Stimulated activated CD8-positive, alpha-beta memory T cell treated with anti-CD3 and anti-CD28 coated beads, Interleukin-15, amount 100 ng/mL, for 1 hour (primary cell): ENCODE measurements at regions not wholly inside any gene's neighbourhood (a gene's known extent, or its start where the extent isn't known, plus 50 kb on each side); places are given as distances from the start of the nearest gene placed in this dataset.

Experiments used
- DNase-seq: peaks from one replicate; pipeline ENCODE4 v3.0.0-alpha.2; 2020; ENCODE audit warnings: low read depth

GRCh38 chr15:97703400-97703799 lies 257.1 kb upstream of the ARRDC4 start:
- DNase-seq, result no peak

DNA sequence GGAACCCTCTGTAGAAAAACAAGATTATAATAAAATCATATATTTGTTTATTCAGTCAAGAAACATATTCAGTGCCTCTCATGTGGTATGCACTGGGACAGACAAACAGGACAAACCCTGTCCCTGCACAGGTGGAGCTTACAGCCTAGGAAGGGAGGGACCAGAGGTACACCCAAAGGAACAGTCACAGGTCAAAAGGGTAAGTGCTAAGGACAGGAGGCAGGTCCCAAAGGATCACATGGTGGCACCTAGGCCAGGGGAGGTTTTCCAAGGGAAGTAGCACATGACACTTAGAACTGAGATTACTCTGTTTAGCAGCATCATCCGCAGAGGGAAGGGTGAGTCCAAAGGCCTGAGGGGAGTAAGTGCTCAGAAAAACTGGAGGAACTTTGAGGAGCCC lies 254.4 kb upstream of the ARRDC4 start:
- no peak for DNase-seq

DNA sequence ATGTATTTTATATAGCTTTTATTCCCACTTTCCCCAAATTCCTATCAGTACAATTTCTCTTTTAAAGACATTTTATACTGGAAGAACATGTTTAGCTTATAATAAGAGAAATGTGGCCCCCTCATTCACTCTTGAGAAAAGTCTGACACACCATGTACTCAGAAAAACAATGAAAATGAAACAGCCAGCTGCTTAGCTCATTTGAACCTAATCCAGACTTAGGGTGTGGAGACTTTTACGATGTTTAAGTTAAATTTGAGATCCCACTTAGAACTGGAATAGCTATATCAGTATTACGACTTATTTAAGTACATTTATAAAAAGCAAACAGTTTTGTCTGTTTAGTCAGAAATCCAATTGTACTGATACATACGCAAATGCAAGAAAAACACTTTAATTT lies 252.3 kb upstream of the ARRDC4 start:
- no peak for DNase-seq

GRCh38 chr15:97712530-97712929 lies 248.0 kb upstream of the ARRDC4 start:
- no peak for DNase-seq

- no peak for DNase-seq
Observed at GRCh38 chr15:97717806-97718205, 242.7 kb upstream of the ARRDC4 start.

DNA sequence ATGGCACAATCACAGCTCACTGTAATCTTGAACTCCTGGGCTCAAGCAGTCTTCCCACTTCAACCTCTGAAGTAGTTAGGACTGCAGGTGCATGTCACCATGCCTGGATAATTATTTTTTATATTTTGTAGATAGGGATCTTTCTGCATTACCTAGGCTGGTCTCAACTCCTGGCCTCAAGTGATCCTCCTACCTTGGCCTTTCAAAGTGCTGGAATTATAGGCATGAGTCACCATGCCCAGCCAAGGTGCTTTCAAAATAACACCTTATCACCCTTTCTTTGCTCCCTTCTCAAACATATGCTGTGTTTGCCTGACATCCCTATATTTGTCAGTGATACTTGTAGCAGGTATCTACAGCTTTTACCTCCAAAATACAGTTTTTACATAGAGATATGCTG lies 242.0 kb upstream of the ARRDC4 start:
- DNase-seq, result no peak

- no peak for DNase-seq
Observed at GRCh38 chr15:97728791-97729190, 231.7 kb upstream of the ARRDC4 start.

DNA sequence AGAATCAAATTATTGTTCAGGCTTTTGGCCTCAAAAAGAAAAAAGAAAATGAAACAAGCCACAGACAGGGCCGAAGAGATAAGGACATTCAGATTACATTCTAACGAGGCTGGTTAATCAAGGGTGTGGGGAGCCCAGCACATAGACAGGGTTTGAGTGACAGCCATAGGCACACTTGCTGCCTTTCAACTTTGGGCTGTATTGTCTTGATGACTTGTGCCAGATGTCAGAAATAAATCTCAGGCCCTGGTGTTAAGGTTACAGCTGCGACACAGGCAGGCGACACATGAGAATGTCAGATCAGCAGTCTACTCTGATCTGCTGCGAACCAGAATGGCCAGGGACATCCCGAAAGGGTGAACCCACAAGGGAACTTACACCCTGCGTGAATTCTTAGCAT lies 231.2 kb upstream of the ARRDC4 start:
- no peak for DNase-seq

- no peak for DNase-seq
Observed at GRCh38 chr15:97730315-97730714, 230.2 kb upstream of the ARRDC4 start.

DNA sequence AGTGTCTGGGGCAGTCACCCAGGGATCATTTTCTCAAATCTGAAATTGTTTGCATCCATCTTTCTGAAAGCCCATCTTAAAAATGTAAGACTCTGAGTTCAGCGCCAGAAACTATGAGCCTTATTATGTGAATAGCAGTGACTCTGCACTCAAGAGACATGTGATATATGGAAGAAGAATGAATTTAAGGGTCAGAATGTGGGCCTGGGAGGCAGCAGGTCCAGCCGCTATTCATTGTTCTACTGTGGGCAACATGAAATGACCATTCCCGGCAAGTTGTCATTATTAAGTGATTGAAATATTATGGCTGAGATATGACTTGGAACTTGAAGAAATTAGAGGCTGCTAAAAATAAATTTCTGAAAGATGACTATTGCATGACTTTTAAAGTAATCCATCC lies 228.6 kb upstream of the ARRDC4 start:
- DNase-seq, result no peak

DNA sequence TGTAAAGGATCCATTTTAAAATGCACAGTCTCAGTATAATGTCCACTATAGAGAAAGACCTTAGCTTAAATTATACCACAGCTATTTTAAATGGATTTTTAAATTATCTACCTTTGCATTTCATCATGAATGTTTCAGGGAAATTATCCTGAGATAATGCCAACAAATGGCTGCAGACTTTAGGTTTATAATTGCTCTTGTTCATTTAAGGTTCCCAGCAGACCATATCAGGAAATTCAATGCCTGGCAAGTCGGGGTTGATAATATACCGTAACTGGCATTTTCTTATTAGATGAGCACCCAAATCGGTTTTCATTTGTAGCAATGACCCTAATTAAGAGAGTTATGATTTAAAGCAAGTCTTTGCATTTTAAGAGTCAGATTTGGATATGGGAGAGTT lies 227.1 kb upstream of the ARRDC4 start:
- DNase-seq, result no peak

DNA sequence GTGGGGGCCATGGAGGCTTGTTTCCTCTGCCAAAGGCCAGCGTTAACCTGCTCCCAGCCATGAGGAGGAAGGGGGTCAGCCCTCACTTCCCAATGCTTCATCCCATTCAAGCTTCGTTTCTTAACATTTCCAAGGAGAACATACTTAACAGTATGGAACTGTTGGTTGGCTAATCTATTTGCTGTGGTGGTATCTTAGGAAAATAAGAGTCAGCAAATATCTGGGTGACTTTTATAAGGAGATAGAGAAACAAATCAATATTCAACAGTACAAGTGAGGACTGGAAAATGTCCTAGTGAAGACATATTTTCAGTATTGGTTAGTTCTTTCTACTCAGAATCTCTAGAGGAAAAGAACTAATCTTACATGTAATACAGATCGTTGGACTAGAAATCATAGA lies 223.8 kb upstream of the ARRDC4 start:
- no peak for DNase-seq

DNA sequence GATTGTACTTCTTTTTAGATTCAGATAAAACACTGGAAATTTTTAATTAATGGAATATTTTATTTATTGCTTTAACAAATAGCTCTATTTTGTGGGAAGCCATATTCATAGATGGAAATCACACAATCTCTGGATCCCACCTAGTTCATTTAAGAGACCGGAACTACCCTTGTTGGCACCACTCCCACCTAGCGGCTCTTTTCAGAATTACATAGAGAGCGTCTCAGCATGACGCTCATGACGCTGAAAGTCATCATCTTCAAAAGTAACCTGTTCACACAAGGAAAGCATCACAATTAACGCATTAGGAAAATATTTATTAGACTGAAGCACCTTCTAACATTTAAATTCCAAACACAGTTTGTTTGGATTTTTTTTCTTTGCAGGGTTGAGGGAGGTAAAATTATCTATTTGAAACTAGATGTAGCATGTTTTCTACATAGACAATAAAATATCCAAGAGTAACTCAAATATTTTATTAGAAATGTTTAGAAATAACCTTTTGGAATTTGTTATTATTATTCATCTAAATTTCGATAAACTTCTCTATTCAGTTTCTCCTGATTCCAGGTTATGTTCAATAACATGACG lies 214.9 kb upstream of the ARRDC4 start:
- DNase-seq, result no peak

- DNase-seq, result no peak
Observed at GRCh38 chr15:97747342-97747741, 213.2 kb upstream of the ARRDC4 start.

GRCh38 chr15:97748576-97748975 lies 211.9 kb upstream of the ARRDC4 start:
- DNase-seq, result no peak

DNA sequence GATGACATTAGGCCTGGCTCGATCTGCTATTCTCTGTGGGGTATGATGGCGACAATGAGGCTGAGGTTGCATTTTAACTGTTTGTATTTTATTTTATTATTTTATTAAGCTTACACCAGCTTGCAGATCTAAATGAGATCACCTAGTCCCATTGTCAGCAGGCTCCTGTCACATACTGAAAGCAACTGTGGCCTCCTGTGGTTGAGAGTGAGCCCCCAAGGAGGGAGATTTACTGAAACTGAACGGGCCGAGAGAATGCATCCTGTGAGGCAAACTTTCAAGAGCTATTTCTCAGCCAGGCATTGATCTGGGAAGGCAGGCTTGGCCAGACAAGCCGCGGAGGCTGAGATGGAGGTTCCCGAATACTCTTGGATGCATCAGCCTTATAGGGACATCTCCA lies 210.4 kb upstream of the ARRDC4 start:
- DNase-seq, result no peak

DNA sequence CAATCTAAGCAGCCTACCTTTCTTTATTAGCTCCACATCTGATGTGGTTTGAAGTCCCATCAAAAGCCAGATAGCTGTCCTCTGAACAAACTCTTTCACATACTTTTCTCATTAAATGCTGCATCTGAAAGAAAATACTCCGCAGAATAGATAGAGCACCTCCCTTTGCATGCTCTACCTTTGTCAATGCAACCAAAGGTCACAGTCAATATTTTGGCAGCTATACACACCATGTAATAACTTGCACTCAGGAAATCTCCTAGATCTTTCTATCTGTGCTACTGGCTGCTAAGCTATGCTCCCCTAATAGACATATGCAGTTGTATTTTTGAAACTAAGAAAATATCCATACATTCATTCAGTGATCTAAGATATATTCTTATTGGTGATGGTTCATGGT lies 204.8 kb upstream of the ARRDC4 start:
- no peak for DNase-seq

DNA sequence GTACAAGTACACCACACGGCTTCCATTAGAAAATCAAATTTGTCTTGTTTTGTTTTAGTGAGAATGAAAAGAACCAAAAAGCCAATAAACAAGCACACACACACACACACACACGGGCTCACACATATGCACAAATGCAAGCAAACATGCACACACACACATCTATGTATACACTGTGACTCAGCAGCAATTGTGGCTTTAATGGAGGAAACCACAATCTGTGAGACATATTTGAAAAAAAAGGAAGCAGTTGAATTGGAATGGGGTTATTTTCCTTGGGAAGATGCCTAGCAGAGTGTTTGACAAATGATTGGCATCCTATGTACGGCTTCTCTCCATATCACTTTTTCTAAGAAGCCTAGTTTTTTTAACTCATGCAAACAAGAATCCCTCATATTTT lies 201.1 kb upstream of the ARRDC4 start:
- no peak for DNase-seq

DNA sequence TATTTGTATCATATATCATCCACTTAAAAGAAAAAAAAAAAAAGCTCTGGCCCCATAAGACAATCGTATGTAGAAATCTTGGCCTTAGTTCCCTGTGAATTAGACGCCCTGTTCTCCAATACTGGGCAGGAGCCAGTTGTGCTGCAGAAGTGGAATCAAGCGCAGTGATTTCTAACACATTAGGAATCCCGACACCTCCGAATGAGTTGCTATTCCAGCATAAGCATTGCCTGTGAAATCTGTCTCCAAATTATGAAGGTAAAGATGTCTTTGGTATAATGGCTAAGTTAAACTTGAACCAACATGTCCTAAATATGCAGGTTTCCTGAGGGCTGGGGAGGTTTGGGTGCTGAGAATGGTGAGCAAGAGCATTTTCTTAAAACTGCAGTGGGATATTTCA lies 199.4 kb upstream of the ARRDC4 start:
- DNase-seq, result no peak

- no peak for DNase-seq
Observed at GRCh38 chr15:97783240-97783639, 177.3 kb upstream of the ARRDC4 start.

DNA sequence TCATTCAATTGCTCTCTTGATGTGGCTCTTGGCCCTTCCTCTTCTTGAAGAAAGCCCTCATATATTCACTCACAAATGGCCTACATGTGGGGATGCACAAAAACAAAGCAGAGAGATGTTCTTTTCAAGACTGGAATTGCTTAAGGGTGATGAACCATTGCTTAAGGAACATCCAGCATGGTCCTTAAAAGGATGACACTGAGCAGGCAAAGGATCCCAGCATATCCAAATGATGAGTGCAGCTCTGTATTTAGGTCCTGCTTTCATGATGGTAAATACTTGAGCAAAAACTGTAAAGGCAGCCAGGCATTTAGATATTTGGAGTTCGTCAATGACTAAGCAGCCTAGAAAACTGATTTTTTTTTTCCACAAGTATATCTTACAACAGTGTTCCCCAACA lies 173.8 kb upstream of the ARRDC4 start:
- no peak for DNase-seq

- no peak for DNase-seq
Observed at GRCh38 chr15:97790180-97790579, 170.3 kb upstream of the ARRDC4 start.

- no peak for DNase-seq
Observed at GRCh38 chr15:97791824-97792792, 168.4 kb upstream of the ARRDC4 start.

GRCh38 chr15:97804950-97805349 lies 155.6 kb upstream of the ARRDC4 start:
- DNase-seq, result no peak
